T-cell (primary cell): ENCODE measurements at regions not wholly inside any gene's neighbourhood (a gene's known extent, or its start where the extent isn't known, plus 50 kb on each side); places are given as distances from the start of the nearest gene placed in this dataset.

Experiments
- ATAC-seq, 4 experiments: fragments of 200-7000 bp in 3 of 4; fragments of 150-1000 bp in 1 of 4; cut with Tn5 transposase; replicated peaks in 1 of 4; 1 replicate in 3 of 4; 2 replicates in 1 of 4; pipeline ENCODE4 v1.10.0; 2021; ENCODE audit warnings: moderate library complexity in 3 of 4, mild to moderate bottlenecking in 2 of 4, moderate number of reproducible peaks in 1 of 4
- CTCF ChIA-PET, 2 donors: fragments of 300-600 bp; sonication (Branson Sonifier 250); formaldehyde crosslinking; loops; one replicate each; lab custom pipeline; 2022; ENCODE audit warnings: antibody characterized with exemption in 2 of 2; lab: Charles Lee
- POLR2A ChIA-PET, 2 donors: fragments of 300-600 bp; sonication (Branson Sonifier 250); formaldehyde crosslinking; loops; one replicate each; lab custom pipeline; 2022; ENCODE audit warnings: antibody characterized with exemption in 2 of 2; lab: Charles Lee
- DNase-seq, 35 experiments: peaks; one replicate each; pipeline versions ENCODE4 v3.0.0 to v3.0.0-alpha.2; 2013 to 2023
- H3K27ac ChIP-seq: one replicate; pipeline ENCODE4 v1.5.1; 2013; ENCODE audit warnings: low read length
- H3K27me3 ChIP-seq, 2 experiments: replicated peaks in 1 of 2; 1 replicate in 1 of 2; 2 replicates in 1 of 2; pipeline versions ENCODE4 v1.6.1 to v1.7.0; 2013; ENCODE audit warnings: low read length in 1 of 2, mixed read lengths in 1 of 2; ENCODE audit not compliant: control insufficient read depth in 2 of 2, insufficient read depth in 2 of 2; ENCODE audit errors: extremely low read depth in 1 of 2
- H3K36me3 ChIP-seq, 2 donors: 1 replicate in 1 of 2; 2 replicates in 1 of 2; pipeline versions ENCODE4 v1.6.1 to v1.7.0; 2013; ENCODE audit warnings: low read length in 1 of 2; ENCODE audit not compliant: control insufficient read depth in 2 of 2, insufficient read depth in 1 of 2; ENCODE audit errors: extremely low read depth in 1 of 2
- H3K4me1 ChIP-seq, 2 experiments: 1 replicate in 1 of 2; 2 replicates in 1 of 2; pipeline versions ENCODE4 v1.6.1 to v1.7.0; 2013; ENCODE audit warnings: low read length in 2 of 2, mixed read lengths in 1 of 2; ENCODE audit not compliant: insufficient read depth in 2 of 2, control insufficient read depth in 1 of 2; ENCODE audit errors: extremely low read depth in 1 of 2
- H3K4me3 ChIP-seq, 2 donors: 1 replicate in 1 of 2; 2 replicates in 1 of 2; pipeline versions ENCODE4 v1.5.1 to v1.7.0; 2013; ENCODE audit warnings: mild to moderate bottlenecking in 2 of 2, low read length in 1 of 2, moderate library complexity in 1 of 2; ENCODE audit not compliant: control insufficient read depth in 1 of 2; ENCODE audit errors: extremely low read depth in 1 of 2
- H3K9me3 ChIP-seq: 2 replicates; pipeline ENCODE4 v1.7.0; 2013
- H3K27ac Mint-ChIP-seq, 2 donors: one replicate each; pipeline ENCODE4 v1.8.0; 2020 to 2021; ENCODE audit warnings: mild to moderate bottlenecking in 2 of 2, mixed read lengths in 2 of 2
- H3K27me3 Mint-ChIP-seq, 2 donors: one replicate each; pipeline ENCODE4 v1.8.0; 2021 to 2022; ENCODE audit warnings: mixed read lengths in 2 of 2
- H3K36me3 Mint-ChIP-seq: one replicate; pipeline ENCODE4 v1.8.0; 2021; ENCODE audit warnings: mixed read lengths
- H3K4me1 Mint-ChIP-seq, 3 donors: one replicate each; pipeline ENCODE4 v1.8.0; 2020 to 2022; ENCODE audit warnings: mixed read lengths in 3 of 3, mild to moderate bottlenecking in 1 of 3
- H3K4me3 Mint-ChIP-seq, 3 donors: one replicate each; pipeline ENCODE4 v1.8.0; 2020 to 2022; ENCODE audit warnings: mild to moderate bottlenecking in 3 of 3, mixed read lengths in 3 of 3, moderate library complexity in 3 of 3
- H3K9me3 Mint-ChIP-seq, 3 donors: one replicate each; pipeline ENCODE4 v1.8.0; 2020 to 2022; ENCODE audit warnings: mixed read lengths in 3 of 3
- WGBS: methylation state at CpG from one replicate; pipeline ENCODE4 v1.1.5; 2013; ENCODE audit warnings: missing lambda C conversion rate; ENCODE audit not compliant: insufficient coverage; 5-methylcytosine and 5-hydroxymethylcytosine counted together

GRCh38 chr1:111568160-111568647 lies 51.4 kb upstream of the RAP1A start:
- H3K4me3 ChIP-seq, result no peak overlapping the region
- CTCF ChIA-PET, result no interaction called here

More at GRCh38 chr1:111568160-111568647, 51.4 kb upstream of the RAP1A start:
- Histone ChIP-seq H3K36me3 (no peaks in the 10 kb centered on the region), H3K27me3 (no peaks in the 10 kb centered on the region), H3K9me3 (no peaks in the 10 kb centered on the region), H3K4me1 (peaks cover 0 to 6% of the 10 kb centered on the region in 2 experiments), H3K27ac (no peak overlapping the region)
- no CpG with 5 or more reads among the region's 2 CpGs for WGBS
- Mint-ChIP-seq H3K36me3 (no peaks in the 10 kb centered on the region), H3K27ac (no peak overlapping the region), H3K27me3 (no peaks in the 10 kb centered on the region), H3K4me1 (peaks cover 9 to 14% (median 9%) of the 10 kb centered on the region in 3 donors), H3K4me3 (no peak overlapping the region), H3K9me3 (no peaks in the 10 kb centered on the region)
- POLR2A ChIA-PET, result no interaction called here
- DNase-seq, result no peak
- ATAC-seq, result no peak
